Smooth muscle cell (in vitro differentiated cells): ENCODE measurements at regions not wholly inside any gene's neighbourhood (a gene's known extent, or its start where the extent isn't known, plus 50 kb on each side); places are given as distances from the start of the nearest gene placed in this dataset.

Source experiments
- DNase-seq: peaks from one replicate; lab custom pipeline; 2025; ENCODE audit not compliant: unreplicated experiment; lab: John Stamatoyannopoulos, UW
- H2AFZ ChIP-seq: fragments of 200-600 bp; sonication (generic); 2 replicates; pipeline ENCODE4 v1.6.0; 2016; ENCODE audit warnings: antibody characterized with exemption, low read depth, mild to moderate bottlenecking
- H3F3A ChIP-seq: fragments of 200-600 bp; sonication (generic); 2 replicates; pipeline ENCODE4 v1.6.0; 2017; ENCODE audit warnings: antibody characterized with exemption, low read depth
- H3K27ac ChIP-seq: fragments of 200-600 bp; sonication (generic); 2 replicates; pipeline ENCODE4 v1.5.1; 2016; ENCODE audit warnings: low read depth, mild to moderate bottlenecking
- H3K27me3 ChIP-seq: fragments of 200-600 bp; sonication (generic); 2 replicates; pipeline ENCODE4 v1.6.1; 2016; ENCODE audit warnings: low read depth, mild to moderate bottlenecking
- H3K36me3 ChIP-seq: fragments of 200-600 bp; sonication (generic); 2 replicates; pipeline ENCODE4 v1.5.1; 2016; ENCODE audit warnings: low read depth
- H3K4me1 ChIP-seq: fragments of 200-600 bp; sonication (generic); 2 replicates; pipeline ENCODE4 v1.5.1; 2016; ENCODE audit warnings: low read depth
- H3K4me2 ChIP-seq: fragments of 200-600 bp; sonication (generic); 2 replicates; pipeline ENCODE4 v1.6.0; 2016; ENCODE audit warnings: mild to moderate bottlenecking
- H3K4me3 ChIP-seq: fragments of 200-600 bp; sonication (generic); 2 replicates; pipeline ENCODE4 v1.5.1; 2016; ENCODE audit warnings: mild to moderate bottlenecking
- H3K79me2 ChIP-seq: fragments of 200-600 bp; sonication (generic); 2 replicates; pipeline ENCODE4 v1.6.0; 2016; ENCODE audit warnings: low read depth, mild to moderate bottlenecking
- H3K9ac ChIP-seq: fragments of 200-600 bp; sonication (generic); 2 replicates; pipeline ENCODE4 v1.6.0; 2016; ENCODE audit warnings: low read depth
- H3K9me3 ChIP-seq: fragments of 200-600 bp; sonication (generic); replicated peaks from 2 replicates; pipeline ENCODE4 v1.5.1; 2016; ENCODE audit warnings: low read depth
- H4K20me1 ChIP-seq: fragments of 200-600 bp; sonication (generic); 2 replicates; pipeline ENCODE4 v1.6.0; 2016; ENCODE audit warnings: low read depth
- WGBS: methylation state at CpG from one replicate; pipeline ENCODE4 v1.1.7; 2016; ENCODE audit warnings: low lambda C conversion rate; 5-methylcytosine and 5-hydroxymethylcytosine counted together
- TF ChIP-seq, protein P1 (sequence below): fragments of 200-600 bp; sonication (generic); IDR thresholded peaks from 2 replicates; pipeline ENCODE4 v1.5.1; 2017; ENCODE audit warnings: borderline replicate concordance, mild to moderate bottlenecking, antibody characterized with exemption; ENCODE audit not compliant: insufficient read depth, poor library complexity, severe bottlenecking

DNA sequence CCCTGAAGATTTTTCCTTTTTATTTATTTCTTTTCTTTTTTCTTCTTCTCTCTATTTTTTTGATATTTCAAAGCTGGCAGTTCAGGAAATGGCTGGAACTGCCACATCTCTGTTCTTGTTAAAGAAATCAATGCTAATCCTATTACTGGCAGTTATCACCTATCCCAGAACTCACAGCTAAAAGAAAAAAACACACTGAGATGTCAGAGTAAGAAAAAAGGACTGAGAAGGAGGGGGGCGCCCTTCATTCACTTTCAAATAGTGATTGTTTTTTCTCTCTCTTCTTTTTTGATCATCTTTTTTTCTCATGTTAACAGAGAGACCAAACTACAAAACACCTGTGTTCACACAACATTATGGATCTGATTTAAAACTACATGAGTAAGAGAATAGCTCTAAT, 337.1 kb downstream of the IL20RB start:
- Histone ChIP-seq H4K20me1 (no peaks in the 10 kb centered on the region), H3K27ac (no peak overlapping the region), H3K27me3 (peaks cover 3% of the 10 kb centered on the region), H2AFZ (no peak overlapping the region), H3K9ac (no peak overlapping the region), H3K36me3 (no peaks in the 10 kb centered on the region), H3K4me1 (peaks cover 4% of the 10 kb centered on the region), H3F3A (no peaks in the 10 kb centered on the region), H3K4me3 (no peak overlapping the region), H3K4me2 (no peak overlapping the region), H3K9me3 (no peaks in the 10 kb centered on the region), H3K79me2 (no peaks in the 10 kb centered on the region)
- TF ChIP-seq, protein P1, sequence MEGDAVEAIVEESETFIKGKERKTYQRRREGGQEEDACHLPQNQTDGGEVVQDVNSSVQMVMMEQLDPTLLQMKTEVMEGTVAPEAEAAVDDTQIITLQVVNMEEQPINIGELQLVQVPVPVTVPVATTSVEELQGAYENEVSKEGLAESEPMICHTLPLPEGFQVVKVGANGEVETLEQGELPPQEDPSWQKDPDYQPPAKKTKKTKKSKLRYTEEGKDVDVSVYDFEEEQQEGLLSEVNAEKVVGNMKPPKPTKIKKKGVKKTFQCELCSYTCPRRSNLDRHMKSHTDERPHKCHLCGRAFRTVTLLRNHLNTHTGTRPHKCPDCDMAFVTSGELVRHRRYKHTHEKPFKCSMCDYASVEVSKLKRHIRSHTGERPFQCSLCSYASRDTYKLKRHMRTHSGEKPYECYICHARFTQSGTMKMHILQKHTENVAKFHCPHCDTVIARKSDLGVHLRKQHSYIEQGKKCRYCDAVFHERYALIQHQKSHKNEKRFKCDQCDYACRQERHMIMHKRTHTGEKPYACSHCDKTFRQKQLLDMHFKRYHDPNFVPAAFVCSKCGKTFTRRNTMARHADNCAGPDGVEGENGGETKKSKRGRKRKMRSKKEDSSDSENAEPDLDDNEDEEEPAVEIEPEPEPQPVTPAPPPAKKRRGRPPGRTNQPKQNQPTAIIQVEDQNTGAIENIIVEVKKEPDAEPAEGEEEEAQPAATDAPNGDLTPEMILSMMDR = no peak
- DNase-seq = no peak
- WGBS = 48% methylated on average over 1 of the region's 1 CpG

DNA sequence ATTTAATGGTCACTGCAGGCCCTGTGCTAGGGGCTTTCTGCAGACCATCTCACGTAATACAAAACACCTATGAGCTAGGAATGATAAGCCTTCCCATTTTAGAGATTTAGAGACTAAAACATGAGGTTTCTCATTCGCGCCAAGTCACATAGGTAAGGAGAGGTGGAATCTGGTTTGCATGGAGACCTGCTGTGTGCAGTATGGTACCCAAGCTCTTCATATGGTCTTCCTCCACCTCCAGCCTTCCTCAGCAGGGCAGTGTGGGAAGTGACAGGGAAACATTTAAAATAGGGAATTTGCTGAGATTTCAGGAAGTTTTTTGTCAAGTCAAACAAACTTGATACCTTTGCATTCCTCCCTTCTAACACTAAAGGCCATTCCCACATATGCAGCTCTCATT, 337.6 kb downstream of the IL20RB start:
- no peak overlapping the region for H3K4me3 ChIP-seq
- no peak overlapping the region for H3K27ac ChIP-seq
- H3K79me2 ChIP-seq = no peaks in the 10 kb centered on the region
- DNase-seq = no peak
- peaks cover 4% of the 10 kb centered on the region for H3K4me1 ChIP-seq
- no peaks in the 10 kb centered on the region for H4K20me1 ChIP-seq
- TF ChIP-seq, protein P1 = no peak
- 91% methylated on average over 3 of the region's 3 CpGs for WGBS
- H2AFZ ChIP-seq = no peak overlapping the region
- no peaks in the 10 kb centered on the region for H3K36me3 ChIP-seq
- peaks cover 3% of the 10 kb centered on the region for H3K27me3 ChIP-seq
- H3K9me3 ChIP-seq = no peaks in the 10 kb centered on the region
- H3K9ac ChIP-seq = no peak overlapping the region
- H3F3A ChIP-seq = no peaks in the 10 kb centered on the region
- no peak overlapping the region for H3K4me2 ChIP-seq

GRCh38 chr3:137296116-137296515, 338.3 kb downstream of the IL20RB start:
- Histone ChIP-seq H3K9me3 (no peaks in the 10 kb centered on the region), H4K20me1 (no peaks in the 10 kb centered on the region), H3K4me3 (no peak overlapping the region), H3K4me2 (no peak overlapping the region), H3F3A (no peaks in the 10 kb centered on the region), H3K9ac (no peak overlapping the region), H3K27ac (no peak overlapping the region), H2AFZ (no peak overlapping the region), H3K79me2 (no peaks in the 10 kb centered on the region), H3K27me3 (peaks cover 3% of the 10 kb centered on the region), H3K4me1 (peaks cover 4% of the 10 kb centered on the region), H3K36me3 (no peaks in the 10 kb centered on the region)
- TF ChIP-seq, protein P1 = no peak
- 69% methylated on average over 2 of the region's 2 CpGs for WGBS
- DNase-seq = no peak

GRCh38 chr3:137297770-137298169, 340.0 kb downstream of the IL20RB start:
- Histone ChIP-seq H3K36me3 (no peaks in the 10 kb centered on the region), H3K27me3 (peaks cover 3% of the 10 kb centered on the region), H2AFZ (no peak overlapping the region), H3K79me2 (no peaks in the 10 kb centered on the region), H3K4me3 (no peak overlapping the region), H3K27ac (no peak overlapping the region), H3K9ac (no peak overlapping the region), H3K9me3 (no peaks in the 10 kb centered on the region), H4K20me1 (no peaks in the 10 kb centered on the region), H3F3A (no peaks in the 10 kb centered on the region), H3K4me2 (no peak overlapping the region), H3K4me1 (peaks cover 4% of the 10 kb centered on the region)
- no peak for DNase-seq
- TF ChIP-seq, protein P1 = no peak
- 91% methylated on average over 1 of the region's 1 CpG for WGBS
